Activated CD8-positive, alpha-beta T cell treated with anti-CD3 and anti-CD28 coated beads for 36 hours (primary cell): ENCODE measurements at regions not wholly inside any gene's neighbourhood (a gene's known extent, or its start where the extent isn't known, plus 50 kb on each side); places are given as distances from the start of the nearest gene placed in this dataset.

Source experiments
- ATAC-seq: fragments of 200-7000 bp; cut with Tn5 transposase; one replicate; pipeline ENCODE4 v1.10.0; 2021; ENCODE audit warnings: mild to moderate bottlenecking, moderate library complexity
- CTCF ChIA-PET: fragments of 350-600 bp; sonication (Branson Sonifier 250); formaldehyde crosslinking; loops from one replicate; lab custom pipeline; 2021; ENCODE audit warnings: antibody characterized with exemption; lab: Charles Lee
- POLR2A ChIA-PET: fragments of 350-600 bp; sonication (Branson Sonifier 250); formaldehyde crosslinking; loops from one replicate; lab custom pipeline; 2021; ENCODE audit warnings: antibody characterized with exemption; lab: Charles Lee
- DNase-seq: peaks from one replicate; pipeline ENCODE4 v3.0.0-alpha.2; 2020
- H3K27ac Mint-ChIP-seq: one replicate; pipeline ENCODE4 v1.8.0; 2021; ENCODE audit warnings: mild to moderate bottlenecking, mixed read lengths
- H3K27me3 Mint-ChIP-seq: one replicate; pipeline ENCODE4 v1.8.0; 2021; ENCODE audit warnings: mixed read lengths
- H3K36me3 Mint-ChIP-seq: one replicate; pipeline ENCODE4 v1.8.0; 2021; ENCODE audit warnings: low read depth, mixed read lengths
- H3K4me1 Mint-ChIP-seq: one replicate; pipeline ENCODE4 v1.8.0; 2021; ENCODE audit warnings: low read depth, mixed read lengths
- H3K4me3 Mint-ChIP-seq: one replicate; pipeline ENCODE4 v1.8.0; 2021; ENCODE audit warnings: mild to moderate bottlenecking, moderate library complexity, mixed read lengths
- H3K9me3 Mint-ChIP-seq: one replicate; pipeline ENCODE4 v1.8.0; 2021; ENCODE audit warnings: mixed read lengths
- CTCF ChIP-seq: fragments of 200-600 bp; IDR thresholded peaks from one replicate; pipeline ENCODE4 v1.8.0; 2022; ENCODE audit warnings: antibody characterized with exemption, mild to moderate bottlenecking
- intact Hi-C: fragments of 100-400 bp; cut with micrococcal nuclease; formaldehyde crosslinking; loops from one replicate; pipeline ENCODE4 v1.10.0; 2022

DNA sequence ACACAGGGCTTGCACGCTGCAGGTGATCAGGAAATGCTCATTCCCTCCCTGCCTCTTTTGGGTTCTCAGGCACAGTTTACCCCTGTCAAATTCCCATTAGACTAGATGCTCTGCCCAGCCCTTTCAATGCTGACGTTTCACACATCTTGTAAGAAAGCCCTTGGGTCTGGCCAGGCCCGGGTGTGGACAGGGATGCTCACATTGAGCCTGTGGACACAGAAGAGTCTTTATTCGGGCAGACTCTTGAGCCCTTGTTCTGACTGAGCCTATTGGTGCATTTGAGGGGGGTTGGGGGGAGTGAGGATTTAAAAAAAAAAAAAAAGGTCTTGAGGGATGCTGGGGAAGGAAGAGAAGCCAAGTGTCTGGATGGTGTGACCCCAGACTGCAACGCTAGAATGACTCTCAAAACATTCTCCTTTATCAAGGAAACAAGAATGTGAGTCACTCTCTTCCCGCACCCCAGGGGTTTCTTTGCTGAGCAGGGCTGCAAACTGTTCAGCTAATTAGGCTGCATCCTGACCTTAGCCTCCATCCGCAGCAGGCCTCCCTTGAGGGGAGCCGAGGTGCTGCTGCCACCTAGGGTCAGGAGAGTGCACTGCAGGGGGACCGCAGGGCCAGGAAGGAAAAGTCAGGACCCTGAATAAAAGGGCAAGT, 53.6 kb upstream of the TMEM72 start:
- ATAC-seq (peak; percentile 92), DNase-seq (peak; percentile 69)
- Mint-ChIP-seq H3K27me3 (peaks cover 3% of the 10 kb centered on the region), H3K9me3 (no peaks in the 10 kb centered on the region), H3K4me1 (no peaks in the 10 kb centered on the region), H3K27ac (no peak overlapping the region), H3K36me3 (no peaks in the 10 kb centered on the region), H3K4me3 (no peak overlapping the region)
- intact Hi-C loops: no loop called here
- POLR2A ChIA-PET: no interaction called here
- peak; percentile 93 for TF ChIP-seq CTCF
- CTCF ChIA-PET: interaction anchor here (0.6 to 3.4 kb wide), 7 partner anchors 8 to 1225 kb away, joined by 3 to 14 read pairs (median 3); no protein-coding TSS in a partner anchor

DNA sequence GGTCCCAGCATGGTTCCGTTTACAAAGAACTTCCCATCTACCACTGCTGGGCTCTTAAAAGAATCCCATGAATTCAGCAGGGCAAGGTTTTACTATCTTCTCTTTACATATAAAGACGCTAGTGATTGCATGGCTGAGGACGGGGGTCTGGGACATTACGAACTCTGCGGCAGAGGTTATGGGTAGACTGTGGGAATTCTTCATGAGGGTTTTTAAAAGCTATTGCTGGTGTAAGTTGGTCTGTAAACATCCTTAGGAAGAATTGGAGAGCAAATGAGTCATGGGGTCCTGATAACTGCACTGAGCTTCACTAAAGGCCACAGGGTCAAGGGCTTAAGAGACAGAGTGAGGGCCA, 53.1 kb upstream of the TMEM72 start:
- intact Hi-C loops: no loop called here
- H3K4me1 Mint-ChIP-seq: no peaks in the 10 kb centered on the region
- H3K27me3 Mint-ChIP-seq: peaks cover 4% of the 10 kb centered on the region
- no peaks in the 10 kb centered on the region for H3K36me3 Mint-ChIP-seq
- H3K27ac Mint-ChIP-seq: no peak overlapping the region
- TF ChIP-seq CTCF: peak; percentile 62
- ATAC-seq: no peak
- POLR2A ChIA-PET: no interaction called here
- CTCF ChIA-PET: interaction anchor here (0.6 to 3.4 kb wide), 12 partner anchors 7 to 1226 kb away, joined by 3 to 14 read pairs (median 3); no protein-coding TSS in a partner anchor
- no peaks in the 10 kb centered on the region for H3K9me3 Mint-ChIP-seq
- H3K4me3 Mint-ChIP-seq: no peak overlapping the region
- no peak for DNase-seq

DNA sequence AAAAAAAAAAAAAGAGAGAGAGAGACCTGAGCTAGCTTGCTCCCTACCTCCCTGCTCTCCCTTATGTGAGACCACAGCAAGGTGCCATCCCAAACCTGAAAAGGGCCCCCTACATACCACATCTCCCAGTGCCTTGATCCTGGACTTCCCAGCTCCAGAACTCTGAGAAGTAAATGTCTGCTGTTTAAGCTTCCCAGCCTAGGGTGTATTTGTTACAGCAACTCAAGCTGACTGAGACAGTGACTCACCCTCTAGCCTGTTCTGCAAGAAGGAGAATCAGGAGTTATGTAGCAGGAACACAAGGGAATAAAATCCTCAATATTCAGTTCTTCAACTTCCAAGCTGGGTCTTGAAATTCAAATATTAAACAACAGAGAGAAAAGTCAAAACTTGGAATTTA, 52.1 kb upstream of the TMEM72 start:
- intact Hi-C loops: no loop called here
- Mint-ChIP-seq H3K36me3 (no peaks in the 10 kb centered on the region), H3K27ac (no peak overlapping the region), H3K9me3 (no peaks in the 10 kb centered on the region), H3K4me3 (no peak overlapping the region), H3K4me1 (no peaks in the 10 kb centered on the region), H3K27me3 (peaks cover 10% of the 10 kb centered on the region)
- CTCF ChIA-PET: interaction anchor here (1.0 to 2.7 kb wide), 5 partner anchors 10 to 27 kb away, joined by 3 to 14 read pairs (median 5); no protein-coding TSS in a partner anchor
- ATAC-seq: no peak
- TF ChIP-seq CTCF: no peak
- POLR2A ChIA-PET: no interaction called here
- DNase-seq: no peak

DNA sequence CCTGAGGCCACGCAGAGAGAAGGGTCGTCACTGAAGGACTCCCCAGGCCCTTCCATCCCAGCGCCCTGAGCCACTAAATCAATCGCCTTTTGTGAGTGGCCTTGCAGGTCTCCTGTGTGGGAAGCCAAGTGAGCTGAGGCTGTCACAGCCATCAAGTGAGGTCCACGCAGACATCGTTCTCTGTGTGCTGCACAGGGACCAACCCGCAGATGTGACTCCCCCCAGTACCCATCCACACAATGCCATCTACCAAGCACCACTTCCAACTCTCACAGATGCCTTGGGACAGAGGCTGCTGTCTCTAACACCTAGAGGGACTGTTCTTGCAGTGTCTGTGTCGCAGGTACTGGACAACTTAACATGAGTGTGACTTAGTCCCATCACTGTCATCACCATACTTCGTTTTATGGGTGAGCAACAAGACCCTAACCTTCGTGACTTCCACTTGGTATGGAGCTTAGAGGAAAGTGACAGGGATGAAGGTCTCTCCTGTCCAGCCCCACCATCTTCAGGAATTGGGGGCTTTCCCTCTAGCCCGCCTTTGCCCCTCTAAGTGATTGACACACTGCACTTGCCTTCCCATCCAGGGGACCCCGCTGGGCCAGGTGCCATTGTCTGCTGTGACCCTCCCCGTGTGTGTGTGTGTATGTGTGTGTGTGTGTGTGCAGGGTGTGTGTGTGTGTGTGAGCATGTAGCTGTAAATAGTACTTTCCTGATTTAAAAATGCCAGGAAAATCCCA, 51.4 kb upstream of the TMEM72 start:
- Mint-ChIP-seq H3K4me3 (no peak overlapping the region), H3K27ac (no peak overlapping the region), H3K36me3 (no peaks in the 10 kb centered on the region), H3K27me3 (peaks cover 14% of the 10 kb centered on the region), H3K4me1 (no peaks in the 10 kb centered on the region), H3K9me3 (no peaks in the 10 kb centered on the region)
- no peak for DNase-seq
- no peak for TF ChIP-seq CTCF
- ChIA-PET POLR2A (no interaction called here), CTCF (interaction anchor here (1.0 to 1.2 kb wide), 2 partner anchors 12 to 19 kb away, joined by 5 read pairs; no protein-coding TSS in a partner anchor)
- intact Hi-C loops: loop anchor here (5.0 kb wide), 1 partner anchor 1187 kb away; no protein-coding TSS in a partner anchor
- ATAC-seq: no peak
